A549 (cell line): ENCODE measurements at regions not wholly inside any gene's neighbourhood (a gene's known extent, or its start where the extent isn't known, plus 50 kb on each side); places are given as distances from the start of the nearest gene placed in this dataset.

Experiments
- ATAC-seq, 2 experiments: fragments of 200-7000 bp in 1 of 2; fragments of >200 bp in 1 of 2; cut with Nextera tagmentation in 1 of 2; cut with Tn5 transposase in 1 of 2; 3 replicates each; pipeline versions ENCODE4 v1.8.0 to v1.9.1; 2018 to 2020; ENCODE audit warnings: mild to moderate bottlenecking in 1 of 2, moderate library complexity in 1 of 2
- CTCF ChIA-PET: fragments of 300-600 bp; sonication (Branson Sonifier 250); formaldehyde crosslinking; extraction: SDS; loops from one replicate; lab custom pipeline; 2021; ENCODE audit warnings: antibody characterized with exemption, inconsistent platforms; lab: Yijun Ruan, JAX
- POLR2A ChIA-PET: fragments of 350-600 bp; formaldehyde crosslinking; extraction: SDS; loops from one replicate; lab custom pipeline; 2021; ENCODE audit warnings: antibody characterized with exemption, inconsistent platforms; lab: Yijun Ruan, JAX
- DNase-seq, 2 experiments: peaks; one replicate each; pipeline versions ENCODE4 v3.0.0 to v3.0.0-alpha.2; 2011 to 2016; ENCODE audit warnings: low read depth in 1 of 2, low spot score in 1 of 2
- FAIRE-seq: peaks from 2 replicates; lab custom pipeline; 2011; peaks lifted over from hg19 to GRCh38; lab: Jason Lieb, UNC
- H3K27ac ChIP-seq, 2 experiments: fragments of >200 bp; sonication (Bioruptor Twin); formaldehyde crosslinking; 3 replicates each; pipeline ENCODE4 v1.5.1; 2016 to 2017
- H3K4me1 ChIP-seq: fragments of >200 bp; sonication (Bioruptor Twin); formaldehyde crosslinking; 3 replicates; pipeline ENCODE4 v1.6.1; 2016
- H3K4me2 ChIP-seq: fragments of >200 bp; sonication (Bioruptor Twin); formaldehyde crosslinking; 3 replicates; pipeline ENCODE4 v1.6.1; 2016
- H3K4me3 ChIP-seq: fragments of >200 bp; sonication (Bioruptor Twin); formaldehyde crosslinking; 3 replicates; pipeline ENCODE4 v1.5.1; 2016
- H3K9me3 ChIP-seq: fragments of >200 bp; sonication (Bioruptor Twin); formaldehyde crosslinking; 3 replicates; pipeline ENCODE4 v1.6.1; 2016
- ATOH8 ChIP-seq: fragments of 250-450 bp; sonication (Bioruptor Pico); IDR thresholded peaks from 2 replicates; pipeline ENCODE4 v1.5.0; 2020; ENCODE audit warnings: low read depth, mild to moderate bottlenecking, moderate library complexity
- BCL3 ChIP-seq: fragments of >200 bp; sonication (Bioruptor Twin); formaldehyde crosslinking; IDR thresholded peaks from 3 replicates; pipeline ENCODE4 v1.6.1; 2016
- BHLHE40 ChIP-seq: IDR thresholded peaks from 2 replicates; pipeline ENCODE4 v1.6.1; 2012; ENCODE audit warnings: low read depth, low read length, inconsistent platforms
- CBX8 ChIP-seq: fragments of 200-600 bp; sonication (generic); IDR thresholded peaks from 2 replicates; pipeline ENCODE4 v1.6.1; 2016
- CEBPB ChIP-seq, 2 experiments: fragments of >200 bp in 1 of 2; sonication (Bioruptor Twin) in 1 of 2; formaldehyde crosslinking in 1 of 2; IDR thresholded peaks; 2 replicates each; pipeline ENCODE4 v1.6.1; 2012 to 2016
- CHD4 ChIP-seq: fragments of 200-600 bp; sonication (generic); IDR thresholded peaks from 2 replicates; pipeline ENCODE4 v1.6.1; 2016; ENCODE audit warnings: antibody characterized with exemption, mild to moderate bottlenecking, borderline replicate concordance
- EHMT2 ChIP-seq: fragments of 200-600 bp; sonication (generic); IDR thresholded peaks from 2 replicates; pipeline ENCODE4 v1.6.1; 2016; ENCODE audit warnings: antibody characterized with exemption, low read depth, mild to moderate bottlenecking, moderate library complexity
- FOSB ChIP-seq: fragments of 250-450 bp; sonication (Bioruptor Pico); IDR thresholded peaks from 2 replicates; pipeline ENCODE4 v1.5.0; 2020; ENCODE audit warnings: mild to moderate bottlenecking, moderate library complexity
- HEYL ChIP-seq: fragments of 250-450 bp; sonication (Bioruptor Pico); IDR thresholded peaks from 2 replicates; pipeline ENCODE4 v1.8.0; 2021; ENCODE audit warnings: mild to moderate bottlenecking, moderate library complexity
- HOXB13 ChIP-seq: fragments of 250-450 bp; sonication (Bioruptor Pico); IDR thresholded peaks from 2 replicates; pipeline ENCODE4 v1.5.0; 2020; ENCODE audit warnings: low read depth, mild to moderate bottlenecking, moderate library complexity
- KDM5A ChIP-seq: fragments of 200-600 bp; sonication (generic); IDR thresholded peaks from 2 replicates; pipeline ENCODE4 v1.6.1; 2016; ENCODE audit warnings: antibody characterized with exemption, mild to moderate bottlenecking
- MAFK ChIP-seq: fragments of 450-650 bp; IDR thresholded peaks from 2 replicates; pipeline ENCODE4 v1.6.1; 2014; ENCODE audit not compliant: partially characterized antibody
- NFE2L2 ChIP-seq: fragments of 150-350 bp; conservative IDR thresholded peaks from 2 replicates; pipeline ENCODE4 v1.6.1; 2014; ENCODE audit warnings: low read length
- NPAS2 ChIP-seq: fragments of 250-450 bp; sonication (Bioruptor Pico); IDR thresholded peaks from 2 replicates; pipeline ENCODE4 v1.8.0; 2022; ENCODE audit warnings: mild to moderate bottlenecking, moderate library complexity, borderline replicate concordance
- NR3C1 ChIP-seq: fragments of >200 bp; sonication (Bioruptor Twin); formaldehyde crosslinking; IDR thresholded peaks from 3 replicates; pipeline ENCODE4 v1.6.1; 2017
- PHF8 ChIP-seq: fragments of 200-600 bp; sonication (generic); IDR thresholded peaks from 2 replicates; pipeline ENCODE4 v1.6.1; 2016; ENCODE audit warnings: low read depth, mild to moderate bottlenecking, antibody characterized with exemption, moderate library complexity, borderline replicate concordance
- POLR2A ChIP-seq: IDR thresholded peaks from 2 replicates; pipeline ENCODE4 v1.6.1; 2012; ENCODE audit warnings: mild to moderate bottlenecking, low read length
- RARB ChIP-seq: fragments of 250-450 bp; sonication (Bioruptor Pico); IDR thresholded peaks from 2 replicates; pipeline ENCODE4 v1.8.0; 2021; ENCODE audit warnings: mild to moderate bottlenecking, moderate library complexity
- SREBF2 ChIP-seq: fragments of 450-650 bp; IDR thresholded peaks from 2 replicates; pipeline ENCODE4 v1.6.1; 2014; ENCODE audit warnings: mild to moderate bottlenecking, moderate library complexity
- TP53 ChIP-seq: fragments of 250-450 bp; sonication (Bioruptor Pico); IDR thresholded peaks from 2 replicates; pipeline ENCODE4 v1.5.0; 2021; ENCODE audit warnings: mild to moderate bottlenecking, moderate library complexity
- WGBS: methylation state at CpG from one replicate; pipeline ENCODE4 v1.1.6; 2017; ENCODE audit errors: missing lambda C conversion rate; 5-methylcytosine and 5-hydroxymethylcytosine counted together
- TF ChIP-seq, protein P1 (sequence below): fragments of 450-650 bp; IDR thresholded peaks from 2 replicates; pipeline ENCODE4 v1.6.1; 2014; ENCODE audit warnings: antibody characterized with exemption
- TF ChIP-seq, protein P2 (sequence below): fragments of 200-600 bp; sonication (generic); IDR thresholded peaks from 2 replicates; pipeline ENCODE4 v1.6.1; 2016; ENCODE audit warnings: antibody characterized with exemption, mild to moderate bottlenecking, moderate library complexity
- TF ChIP-seq, protein P3 (sequence below): fragments of 250-450 bp; sonication (Bioruptor Pico); IDR thresholded peaks from 2 replicates; pipeline ENCODE4 v1.5.0; 2021; ENCODE audit warnings: mild to moderate bottlenecking, moderate library complexity, borderline replicate concordance
- TF ChIP-seq, protein P4 (sequence below): IDR thresholded peaks from 2 replicates; pipeline ENCODE4 v1.6.1; 2012

- POLR2A ChIA-PET: no interaction called here
- DNase-seq (no peak), FAIRE-seq (no peak), ATAC-seq (no peak)
- TF ChIP-seq NPAS2 (CRISPR knock-in tag): no peak
- TF ChIP-seq, protein P1, sequence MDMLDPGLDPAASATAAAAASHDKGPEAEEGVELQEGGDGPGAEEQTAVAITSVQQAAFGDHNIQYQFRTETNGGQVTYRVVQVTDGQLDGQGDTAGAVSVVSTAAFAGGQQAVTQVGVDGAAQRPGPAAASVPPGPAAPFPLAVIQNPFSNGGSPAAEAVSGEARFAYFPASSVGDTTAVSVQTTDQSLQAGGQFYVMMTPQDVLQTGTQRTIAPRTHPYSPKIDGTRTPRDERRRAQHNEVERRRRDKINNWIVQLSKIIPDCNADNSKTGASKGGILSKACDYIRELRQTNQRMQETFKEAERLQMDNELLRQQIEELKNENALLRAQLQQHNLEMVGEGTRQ: no peak
- no peak for TF ChIP-seq MAFK
- TF ChIP-seq CEBPB (IDR thresholded peaks at IDR 0.05): no peak
- TF ChIP-seq PHF8: no peak
- TF ChIP-seq CBX8: no peak
- no peak for TF ChIP-seq EHMT2
- TF ChIP-seq NR3C1: no peak
- no peak for TF ChIP-seq TP53 (CRISPR knock-in tag)
- no peak for TF ChIP-seq FOSB (CRISPR knock-in tag)
- TF ChIP-seq, protein P2, sequence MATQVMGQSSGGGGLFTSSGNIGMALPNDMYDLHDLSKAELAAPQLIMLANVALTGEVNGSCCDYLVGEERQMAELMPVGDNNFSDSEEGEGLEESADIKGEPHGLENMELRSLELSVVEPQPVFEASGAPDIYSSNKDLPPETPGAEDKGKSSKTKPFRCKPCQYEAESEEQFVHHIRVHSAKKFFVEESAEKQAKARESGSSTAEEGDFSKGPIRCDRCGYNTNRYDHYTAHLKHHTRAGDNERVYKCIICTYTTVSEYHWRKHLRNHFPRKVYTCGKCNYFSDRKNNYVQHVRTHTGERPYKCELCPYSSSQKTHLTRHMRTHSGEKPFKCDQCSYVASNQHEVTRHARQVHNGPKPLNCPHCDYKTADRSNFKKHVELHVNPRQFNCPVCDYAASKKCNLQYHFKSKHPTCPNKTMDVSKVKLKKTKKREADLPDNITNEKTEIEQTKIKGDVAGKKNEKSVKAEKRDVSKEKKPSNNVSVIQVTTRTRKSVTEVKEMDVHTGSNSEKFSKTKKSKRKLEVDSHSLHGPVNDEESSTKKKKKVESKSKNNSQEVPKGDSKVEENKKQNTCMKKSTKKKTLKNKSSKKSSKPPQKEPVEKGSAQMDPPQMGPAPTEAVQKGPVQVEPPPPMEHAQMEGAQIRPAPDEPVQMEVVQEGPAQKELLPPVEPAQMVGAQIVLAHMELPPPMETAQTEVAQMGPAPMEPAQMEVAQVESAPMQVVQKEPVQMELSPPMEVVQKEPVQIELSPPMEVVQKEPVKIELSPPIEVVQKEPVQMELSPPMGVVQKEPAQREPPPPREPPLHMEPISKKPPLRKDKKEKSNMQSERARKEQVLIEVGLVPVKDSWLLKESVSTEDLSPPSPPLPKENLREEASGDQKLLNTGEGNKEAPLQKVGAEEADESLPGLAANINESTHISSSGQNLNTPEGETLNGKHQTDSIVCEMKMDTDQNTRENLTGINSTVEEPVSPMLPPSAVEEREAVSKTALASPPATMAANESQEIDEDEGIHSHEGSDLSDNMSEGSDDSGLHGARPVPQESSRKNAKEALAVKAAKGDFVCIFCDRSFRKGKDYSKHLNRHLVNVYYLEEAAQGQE: no peak
- TF ChIP-seq SREBF2: no peak
- TF ChIP-seq ATOH8 (CRISPR knock-in tag): no peak
- no peak overlapping the region for H3K4me3 ChIP-seq
- no peaks in the 10 kb centered on the region for H3K4me1 ChIP-seq
- H3K27ac ChIP-seq: no peak overlapping the region
- 89% methylated on average over 5 of the region's 8 CpGs for WGBS
- no peaks in the 10 kb centered on the region for H3K9me3 ChIP-seq
- CTCF ChIA-PET: interaction anchor here (1.1 kb wide), 1 partner anchor 11 kb away, joined by 3 read pairs; no protein-coding TSS in a partner anchor
- H3K4me2 ChIP-seq: no peak overlapping the region
These were observed 422.7 kb downstream of the MIAT start for GRCh38 chr22:27080036-27080578.

DNA sequence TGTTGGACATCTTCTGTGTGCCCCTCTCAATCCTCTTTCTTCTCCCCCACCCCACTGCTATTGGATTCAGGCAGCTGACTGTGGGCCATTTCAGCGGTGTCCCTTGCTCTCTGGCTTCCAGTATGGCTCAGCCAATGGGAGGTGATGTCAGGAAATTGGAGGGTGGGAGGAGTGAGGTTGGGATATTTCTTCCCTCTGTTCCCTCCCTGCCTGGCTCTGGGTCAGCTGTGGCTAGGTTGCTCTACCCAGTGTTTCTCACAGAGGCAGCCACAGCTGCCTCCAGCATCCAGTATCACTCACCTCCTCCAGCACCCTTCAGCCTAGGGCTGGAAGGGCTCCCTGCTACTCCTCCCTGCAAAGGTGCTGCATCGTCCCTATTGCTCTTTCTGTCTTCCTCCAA is 423.5 kb downstream of the MIAT start:
- no peak for ATAC-seq
- Histone ChIP-seq H3K9me3 (no peaks in the 10 kb centered on the region), H3K4me1 (no peaks in the 10 kb centered on the region), H3K4me3 (no peak overlapping the region), H3K4me2 (no peak overlapping the region), H3K27ac (no peak overlapping the region)
- no peak for FAIRE-seq
- no peak for TF ChIP-seq BCL3
- TF ChIP-seq NFE2L2: no peak
- ChIA-PET CTCF (no interaction called here), POLR2A (no interaction called here)
- DNase-seq: no peak
- WGBS: 70% methylated on average over 2 of the region's 2 CpGs

- ChIA-PET CTCF (no interaction called here), POLR2A (no interaction called here)
- FAIRE-seq (no peak), ATAC-seq (no peak), DNase-seq (no peak)
- WGBS: 88% methylated on average over 4 of the region's 4 CpGs
- H3K4me1 ChIP-seq: no peaks in the 10 kb centered on the region
- H3K27ac ChIP-seq: no peak overlapping the region
- H3K4me2 ChIP-seq: no peak overlapping the region
- H3K4me3 ChIP-seq: no peak overlapping the region
- H3K9me3 ChIP-seq: no peaks in the 10 kb centered on the region
- TF ChIP-seq KDM5A: no peak
- TF ChIP-seq CHD4: no peak
- TF ChIP-seq ATOH8 (CRISPR knock-in tag): no peak
- no peak for TF ChIP-seq SREBF2
- TF ChIP-seq, protein P3, sequence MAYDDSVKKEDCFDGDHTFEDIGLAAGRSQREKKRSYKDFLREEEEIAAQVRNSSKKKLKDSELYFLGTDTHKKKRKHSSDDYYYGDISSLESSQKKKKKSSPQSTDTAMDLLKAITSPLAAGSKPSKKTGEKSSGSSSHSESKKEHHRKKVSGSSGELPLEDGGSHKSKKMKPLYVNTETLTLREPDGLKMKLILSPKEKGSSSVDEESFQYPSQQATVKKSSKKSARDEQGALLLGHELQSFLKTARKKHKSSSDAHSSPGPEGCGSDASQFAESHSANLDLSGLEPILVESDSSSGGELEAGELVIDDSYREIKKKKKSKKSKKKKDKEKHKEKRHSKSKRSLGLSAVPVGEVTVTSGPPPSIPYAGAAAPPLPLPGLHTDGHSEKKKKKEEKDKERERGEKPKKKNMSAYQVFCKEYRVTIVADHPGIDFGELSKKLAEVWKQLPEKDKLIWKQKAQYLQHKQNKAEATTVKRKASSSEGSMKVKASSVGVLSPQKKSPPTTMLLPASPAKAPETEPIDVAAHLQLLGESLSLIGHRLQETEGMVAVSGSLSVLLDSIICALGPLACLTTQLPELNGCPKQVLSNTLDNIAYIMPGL (CRISPR knock-in tag): no peak
- no peak for TF ChIP-seq HOXB13 (CRISPR knock-in tag)
- no peak for TF ChIP-seq BHLHE40
- TF ChIP-seq, protein P4, sequence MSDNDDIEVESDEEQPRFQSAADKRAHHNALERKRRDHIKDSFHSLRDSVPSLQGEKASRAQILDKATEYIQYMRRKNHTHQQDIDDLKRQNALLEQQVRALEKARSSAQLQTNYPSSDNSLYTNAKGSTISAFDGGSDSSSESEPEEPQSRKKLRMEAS: no peak
- TF ChIP-seq HEYL (CRISPR knock-in tag): no peak
- no peak for TF ChIP-seq POLR2A
- no peak for TF ChIP-seq RARB (CRISPR knock-in tag)
- no peak for TF ChIP-seq BCL3
These were observed 426.2 kb downstream of the MIAT start for GRCh38 chr22:27083610-27084009.
